ENCODE measurements at regions not wholly inside any gene's neighbourhood (a gene's known extent, or its start where the extent isn't known, plus 50 kb on each side); places are given as distances from the start of the nearest gene placed in this dataset.

DNA sequence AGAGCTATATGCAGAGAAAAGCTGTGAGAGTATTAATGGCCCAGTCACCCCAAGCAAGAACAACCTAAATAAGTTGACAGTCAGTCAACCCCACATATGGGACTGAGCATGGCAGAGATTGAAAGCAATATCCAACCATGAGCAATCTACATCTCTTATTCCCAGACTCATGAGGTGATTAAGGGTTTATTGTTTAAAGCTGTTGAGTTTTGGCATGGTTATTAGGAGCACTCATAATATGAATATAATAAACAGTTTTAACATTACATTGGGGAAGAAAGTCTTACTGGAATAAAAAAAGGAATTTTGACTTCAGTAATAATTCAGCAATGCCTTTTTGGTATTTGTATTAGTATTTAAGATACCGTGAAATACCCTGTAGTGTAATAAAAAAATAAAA, 1627.4 kb downstream of the STIM2 start:
- no peak overlapping the region for H3K4me3 Mint-ChIP-seq
- TF ChIP-seq STAT1 (IDR thresholded peaks at IDR 0.05; ENCODE audit: unreplicated experiment) (no peak), CREB1 (CRISPR knock-in tag; IDR thresholded peaks at IDR 0.05; ENCODE audit: low read depth) (no peak), ZNF114 (CRISPR knock-in tag; IDR thresholded peaks at IDR 0.05) (no peak), EZH2phosphoT487 (IDR thresholded peaks at IDR 0.05; ENCODE audit: unreplicated experiment) (no peak), NANOG (IDR thresholded peaks at IDR 0.05; ENCODE audit: borderline replicate concordance) (no peak), ZNF331 (CRISPR knock-in tag; IDR thresholded peaks at IDR 0.05; ENCODE audit: low read depth) (no peak), POLR2AphosphoS5 (IDR thresholded peaks at IDR 0.05; ENCODE audit: low read depth) (no peak), JUNB (IDR thresholded peaks at IDR 0.05; ENCODE audit: unreplicated experiment) (no peak), EZH2 (IDR thresholded peaks at IDR 0.05; ENCODE audit: low read depth, unreplicated experiment) (no peak)
- TF ChIP-seq, protein P1, sequence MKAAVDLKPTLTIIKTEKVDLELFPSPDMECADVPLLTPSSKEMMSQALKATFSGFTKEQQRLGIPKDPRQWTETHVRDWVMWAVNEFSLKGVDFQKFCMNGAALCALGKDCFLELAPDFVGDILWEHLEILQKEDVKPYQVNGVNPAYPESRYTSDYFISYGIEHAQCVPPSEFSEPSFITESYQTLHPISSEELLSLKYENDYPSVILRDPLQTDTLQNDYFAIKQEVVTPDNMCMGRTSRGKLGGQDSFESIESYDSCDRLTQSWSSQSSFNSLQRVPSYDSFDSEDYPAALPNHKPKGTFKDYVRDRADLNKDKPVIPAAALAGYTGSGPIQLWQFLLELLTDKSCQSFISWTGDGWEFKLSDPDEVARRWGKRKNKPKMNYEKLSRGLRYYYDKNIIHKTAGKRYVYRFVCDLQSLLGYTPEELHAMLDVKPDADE (IDR thresholded peaks at IDR 0.05) = no peak
- TF ChIP-seq, protein P2, sequence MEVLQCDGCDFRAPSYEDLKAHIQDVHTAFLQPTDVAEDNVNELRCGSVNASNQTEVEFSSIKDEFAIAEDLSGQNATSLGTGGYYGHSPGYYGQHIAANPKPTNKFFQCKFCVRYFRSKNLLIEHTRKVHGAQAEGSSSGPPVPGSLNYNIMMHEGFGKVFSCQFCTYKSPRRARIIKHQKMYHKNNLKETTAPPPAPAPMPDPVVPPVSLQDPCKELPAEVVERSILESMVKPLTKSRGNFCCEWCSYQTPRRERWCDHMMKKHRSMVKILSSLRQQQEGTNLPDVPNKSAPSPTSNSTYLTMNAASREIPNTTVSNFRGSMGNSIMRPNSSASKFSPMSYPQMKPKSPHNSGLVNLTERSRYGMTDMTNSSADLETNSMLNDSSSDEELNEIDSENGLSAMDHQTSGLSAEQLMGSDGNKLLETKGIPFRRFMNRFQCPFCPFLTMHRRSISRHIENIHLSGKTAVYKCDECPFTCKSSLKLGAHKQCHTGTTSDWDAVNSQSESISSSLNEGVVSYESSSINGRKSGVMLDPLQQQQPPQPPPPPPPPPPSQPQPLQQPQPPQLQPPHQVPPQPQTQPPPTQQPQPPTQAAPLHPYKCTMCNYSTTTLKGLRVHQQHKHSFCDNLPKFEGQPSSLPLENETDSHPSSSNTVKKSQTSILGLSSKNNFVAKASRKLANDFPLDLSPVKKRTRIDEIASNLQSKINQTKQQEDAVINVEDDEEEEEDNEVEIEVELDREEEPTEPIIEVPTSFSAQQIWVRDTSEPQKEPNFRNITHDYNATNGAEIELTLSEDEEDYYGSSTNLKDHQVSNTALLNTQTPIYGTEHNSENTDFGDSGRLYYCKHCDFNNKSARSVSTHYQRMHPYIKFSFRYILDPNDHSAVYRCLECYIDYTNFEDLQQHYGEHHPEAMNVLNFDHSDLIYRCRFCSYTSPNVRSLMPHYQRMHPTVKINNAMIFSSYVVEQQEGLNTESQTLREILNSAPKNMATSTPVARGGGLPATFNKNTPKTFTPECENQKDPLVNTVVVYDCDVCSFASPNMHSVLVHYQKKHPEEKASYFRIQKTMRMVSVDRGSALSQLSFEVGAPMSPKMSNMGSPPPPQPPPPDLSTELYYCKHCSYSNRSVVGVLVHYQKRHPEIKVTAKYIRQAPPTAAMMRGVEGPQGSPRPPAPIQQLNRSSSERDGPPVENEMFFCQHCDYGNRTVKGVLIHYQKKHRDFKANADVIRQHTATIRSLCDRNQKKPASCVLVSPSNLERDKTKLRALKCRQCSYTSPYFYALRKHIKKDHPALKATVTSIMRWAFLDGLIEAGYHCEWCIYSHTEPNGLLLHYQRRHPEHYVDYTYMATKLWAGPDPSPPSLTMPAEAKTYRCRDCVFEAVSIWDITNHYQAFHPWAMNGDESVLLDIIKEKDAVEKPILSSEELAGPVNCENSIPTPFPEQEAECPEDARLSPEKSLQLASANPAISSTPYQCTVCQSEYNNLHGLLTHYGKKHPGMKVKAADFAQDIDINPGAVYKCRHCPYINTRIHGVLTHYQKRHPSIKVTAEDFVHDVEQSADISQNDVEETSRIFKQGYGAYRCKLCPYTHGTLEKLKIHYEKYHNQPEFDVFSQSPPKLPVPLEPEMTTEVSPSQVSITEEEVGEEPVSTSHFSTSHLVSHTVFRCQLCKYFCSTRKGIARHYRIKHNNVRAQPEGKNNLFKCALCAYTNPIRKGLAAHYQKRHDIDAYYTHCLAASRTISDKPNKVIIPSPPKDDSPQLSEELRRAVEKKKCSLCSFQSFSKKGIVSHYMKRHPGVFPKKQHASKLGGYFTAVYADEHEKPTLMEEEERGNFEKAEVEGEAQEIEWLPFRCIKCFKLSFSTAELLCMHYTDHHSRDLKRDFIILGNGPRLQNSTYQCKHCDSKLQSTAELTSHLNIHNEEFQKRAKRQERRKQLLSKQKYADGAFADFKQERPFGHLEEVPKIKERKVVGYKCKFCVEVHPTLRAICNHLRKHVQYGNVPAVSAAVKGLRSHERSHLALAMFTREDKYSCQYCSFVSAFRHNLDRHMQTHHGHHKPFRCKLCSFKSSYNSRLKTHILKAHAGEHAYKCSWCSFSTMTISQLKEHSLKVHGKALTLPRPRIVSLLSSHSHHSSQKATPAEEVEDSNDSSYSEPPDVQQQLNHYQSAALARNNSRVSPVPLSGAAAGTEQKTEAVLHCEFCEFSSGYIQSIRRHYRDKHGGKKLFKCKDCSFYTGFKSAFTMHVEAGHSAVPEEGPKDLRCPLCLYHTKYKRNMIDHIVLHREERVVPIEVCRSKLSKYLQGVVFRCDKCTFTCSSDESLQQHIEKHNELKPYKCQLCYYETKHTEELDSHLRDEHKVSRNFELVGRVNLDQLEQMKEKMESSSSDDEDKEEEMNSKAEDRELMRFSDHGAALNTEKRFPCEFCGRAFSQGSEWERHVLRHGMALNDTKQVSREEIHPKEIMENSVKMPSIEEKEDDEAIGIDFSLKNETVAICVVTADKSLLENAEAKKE (CRISPR knock-in tag; IDR thresholded peaks at IDR 0.05) = no peak
- TF ChIP-seq, protein P3, sequence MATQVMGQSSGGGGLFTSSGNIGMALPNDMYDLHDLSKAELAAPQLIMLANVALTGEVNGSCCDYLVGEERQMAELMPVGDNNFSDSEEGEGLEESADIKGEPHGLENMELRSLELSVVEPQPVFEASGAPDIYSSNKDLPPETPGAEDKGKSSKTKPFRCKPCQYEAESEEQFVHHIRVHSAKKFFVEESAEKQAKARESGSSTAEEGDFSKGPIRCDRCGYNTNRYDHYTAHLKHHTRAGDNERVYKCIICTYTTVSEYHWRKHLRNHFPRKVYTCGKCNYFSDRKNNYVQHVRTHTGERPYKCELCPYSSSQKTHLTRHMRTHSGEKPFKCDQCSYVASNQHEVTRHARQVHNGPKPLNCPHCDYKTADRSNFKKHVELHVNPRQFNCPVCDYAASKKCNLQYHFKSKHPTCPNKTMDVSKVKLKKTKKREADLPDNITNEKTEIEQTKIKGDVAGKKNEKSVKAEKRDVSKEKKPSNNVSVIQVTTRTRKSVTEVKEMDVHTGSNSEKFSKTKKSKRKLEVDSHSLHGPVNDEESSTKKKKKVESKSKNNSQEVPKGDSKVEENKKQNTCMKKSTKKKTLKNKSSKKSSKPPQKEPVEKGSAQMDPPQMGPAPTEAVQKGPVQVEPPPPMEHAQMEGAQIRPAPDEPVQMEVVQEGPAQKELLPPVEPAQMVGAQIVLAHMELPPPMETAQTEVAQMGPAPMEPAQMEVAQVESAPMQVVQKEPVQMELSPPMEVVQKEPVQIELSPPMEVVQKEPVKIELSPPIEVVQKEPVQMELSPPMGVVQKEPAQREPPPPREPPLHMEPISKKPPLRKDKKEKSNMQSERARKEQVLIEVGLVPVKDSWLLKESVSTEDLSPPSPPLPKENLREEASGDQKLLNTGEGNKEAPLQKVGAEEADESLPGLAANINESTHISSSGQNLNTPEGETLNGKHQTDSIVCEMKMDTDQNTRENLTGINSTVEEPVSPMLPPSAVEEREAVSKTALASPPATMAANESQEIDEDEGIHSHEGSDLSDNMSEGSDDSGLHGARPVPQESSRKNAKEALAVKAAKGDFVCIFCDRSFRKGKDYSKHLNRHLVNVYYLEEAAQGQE (IDR thresholded peaks at IDR 0.05; ENCODE audit: unreplicated experiment) = no peak
- TF ChIP-seq, protein P4, sequence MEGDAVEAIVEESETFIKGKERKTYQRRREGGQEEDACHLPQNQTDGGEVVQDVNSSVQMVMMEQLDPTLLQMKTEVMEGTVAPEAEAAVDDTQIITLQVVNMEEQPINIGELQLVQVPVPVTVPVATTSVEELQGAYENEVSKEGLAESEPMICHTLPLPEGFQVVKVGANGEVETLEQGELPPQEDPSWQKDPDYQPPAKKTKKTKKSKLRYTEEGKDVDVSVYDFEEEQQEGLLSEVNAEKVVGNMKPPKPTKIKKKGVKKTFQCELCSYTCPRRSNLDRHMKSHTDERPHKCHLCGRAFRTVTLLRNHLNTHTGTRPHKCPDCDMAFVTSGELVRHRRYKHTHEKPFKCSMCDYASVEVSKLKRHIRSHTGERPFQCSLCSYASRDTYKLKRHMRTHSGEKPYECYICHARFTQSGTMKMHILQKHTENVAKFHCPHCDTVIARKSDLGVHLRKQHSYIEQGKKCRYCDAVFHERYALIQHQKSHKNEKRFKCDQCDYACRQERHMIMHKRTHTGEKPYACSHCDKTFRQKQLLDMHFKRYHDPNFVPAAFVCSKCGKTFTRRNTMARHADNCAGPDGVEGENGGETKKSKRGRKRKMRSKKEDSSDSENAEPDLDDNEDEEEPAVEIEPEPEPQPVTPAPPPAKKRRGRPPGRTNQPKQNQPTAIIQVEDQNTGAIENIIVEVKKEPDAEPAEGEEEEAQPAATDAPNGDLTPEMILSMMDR (conservative IDR thresholded peaks at IDR 0.05; ENCODE audit: low read depth in 2 of 2) = no peak
- H3K4me2 ChIP-seq = no peak overlapping the region

More for the DNA sequence above, 1627.4 kb downstream of the STIM2 start:
- H3K36me3 Mint-ChIP-seq (ENCODE audit: low read depth) = no peaks in the 10 kb centered on the region; the same call in 2 of the 3 replicates
- Histone ChIP-seq H3K27me3 (ENCODE audit: insufficient read depth) (no peaks in the 10 kb centered on the region), H3K79me2 (replicated peaks; ENCODE audit: insufficient read depth) (no peaks in the 10 kb centered on the region), H3F3A (replicated peaks; ENCODE audit: low read depth) (no peaks in the 10 kb centered on the region), H3K4me3 (no peak overlapping the region), H3K9me2 (ENCODE audit: insufficient read depth) (peaks cover 5% of the 10 kb centered on the region; the same call in 1 of the 2 replicates), H2AFZ (no peak overlapping the region), H4K20me1 (replicated peaks; ENCODE audit: insufficient read depth) (no peaks in the 10 kb centered on the region), H3K27ac (ENCODE audit: low read depth) (no peak overlapping the region), H3K4me1 (ENCODE audit: insufficient read depth) (peaks cover 16% of the 10 kb centered on the region), H3K36me3 (ENCODE audit: insufficient read depth) (no peaks in the 10 kb centered on the region)
- ATAC-seq = no peak
- H3K27me3 Mint-ChIP-seq (ENCODE audit: insufficient read depth, low read depth, poor library complexity) = no peaks in the 10 kb centered on the region
- no peaks in the 10 kb centered on the region for H3K9me3 Mint-ChIP-seq
- no peak overlapping the region for H3K27ac Mint-ChIP-seq
- peaks cover 7% of the 10 kb centered on the region; the same call in 2 of the 3 replicates for H3K4me1 Mint-ChIP-seq
- DNase-seq (ENCODE audit: low spot score) = no peak
